Bronchial epithelial cell (primary cell): ENCODE measurements at regions not wholly inside any gene's neighbourhood (a gene's known extent, or its start where the extent isn't known, plus 50 kb on each side); places are given as distances from the start of the nearest gene placed in this dataset.

Experiments used
- DNase-seq: peaks from one replicate; pipeline ENCODE4 v3.0.0-alpha.2; 2010; ENCODE audit warnings: low read depth
- FAIRE-seq: peaks from 2 replicates; lab custom pipeline; 2011; peaks lifted over from hg19 to GRCh38; lab: Jason Lieb, UNC
- H3K27me3 ChIP-seq: 2 replicates; pipeline ENCODE4 v1.5.1; 2011; ENCODE audit warnings: low read length; ENCODE audit not compliant: control insufficient read depth, insufficient read depth
- H3K36me3 ChIP-seq: 2 replicates; pipeline ENCODE4 v1.5.1; 2011; ENCODE audit warnings: low read length; ENCODE audit not compliant: control insufficient read depth, insufficient read depth
- H3K4me3 ChIP-seq: 2 replicates; pipeline ENCODE4 v1.5.1; 2011; ENCODE audit warnings: mild to moderate bottlenecking, low read depth, low read length, control low read depth
- CTCF ChIP-seq: IDR thresholded peaks from 2 replicates; pipeline ENCODE4 v1.5.1; 2011; ENCODE audit warnings: mild to moderate bottlenecking, moderate library complexity, low read length, control low read depth, inconsistent platforms; ENCODE audit not compliant: insufficient read depth, severe bottlenecking

DNA sequence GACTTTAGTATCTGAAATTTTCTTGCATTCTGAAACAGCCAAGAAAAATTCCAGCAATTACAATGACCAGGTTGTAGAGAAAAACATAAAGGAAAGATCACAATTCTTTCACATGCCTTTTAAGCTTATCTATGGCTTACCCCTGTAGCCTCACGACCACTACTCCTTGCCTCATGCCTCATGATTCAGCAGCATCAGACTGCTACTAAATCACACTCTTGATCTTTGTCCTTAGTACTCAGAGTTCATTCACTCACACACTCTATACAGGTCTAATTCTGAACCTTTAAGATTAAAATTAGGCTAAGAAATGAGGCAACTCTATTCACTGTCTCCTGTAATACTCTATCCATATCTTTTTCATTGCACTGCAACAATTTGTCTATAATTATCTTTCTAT, 415.1 kb downstream of the MLLT3 start:
- no peaks in the 10 kb centered on the region for H3K36me3 ChIP-seq
- no peak for TF ChIP-seq CTCF
- H3K27me3 ChIP-seq, result no peaks in the 10 kb centered on the region
- FAIRE-seq, result no peak
- H3K4me3 ChIP-seq, result no peak overlapping the region
- DNase-seq, result peak; percentile 48

- peak; percentile 77 for DNase-seq
- H3K4me3 ChIP-seq, result no peak overlapping the region
- FAIRE-seq, result no peak
- H3K27me3 ChIP-seq, result no peaks in the 10 kb centered on the region
- no peaks in the 10 kb centered on the region for H3K36me3 ChIP-seq
- no peak for TF ChIP-seq CTCF
Observed at GRCh38 chr9:20205821-20206220, 416.5 kb downstream of the MLLT3 start.

GRCh38 chr9:20200991-20201431, 412.2 kb upstream of the SLC24A2 start:
- no peak for FAIRE-seq
- Histone ChIP-seq H3K36me3 (no peaks in the 10 kb centered on the region), H3K4me3 (no peak overlapping the region), H3K27me3 (no peaks in the 10 kb centered on the region)
- DNase-seq, result no peak
- TF ChIP-seq CTCF, result no peak

DNA sequence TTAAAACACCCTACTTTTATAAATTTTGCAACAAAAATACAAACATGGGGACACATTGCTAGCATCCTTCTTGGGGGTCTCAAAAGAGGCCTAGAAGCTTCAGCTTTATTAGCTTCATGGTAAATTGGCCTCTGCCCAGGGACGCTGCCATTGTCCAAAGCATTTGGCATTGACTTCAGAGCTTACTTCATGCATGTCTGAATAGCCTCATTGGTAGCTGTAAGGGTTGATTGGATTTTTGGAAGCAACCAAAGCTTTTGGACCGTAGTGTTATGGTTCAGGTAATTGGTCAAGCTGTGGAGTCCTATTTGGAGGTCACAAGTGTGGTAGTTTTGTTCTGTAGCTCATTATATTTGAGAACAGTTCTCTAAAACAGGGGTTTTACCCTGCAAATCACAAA, 411.7 kb upstream of the SLC24A2 start:
- H3K36me3 ChIP-seq, result no peaks in the 10 kb centered on the region
- no peak overlapping the region for H3K4me3 ChIP-seq
- no peak for TF ChIP-seq CTCF
- FAIRE-seq (no peak), DNase-seq (no peak)
- H3K27me3 ChIP-seq, result no peaks in the 10 kb centered on the region

GRCh38 chr9:20199111-20199510, 410.3 kb upstream of the SLC24A2 start:
- Histone ChIP-seq H3K27me3 (no peaks in the 10 kb centered on the region), H3K4me3 (no peak overlapping the region), H3K36me3 (no peaks in the 10 kb centered on the region)
- TF ChIP-seq CTCF, result no peak
- FAIRE-seq (no peak), DNase-seq (no peak)

DNA sequence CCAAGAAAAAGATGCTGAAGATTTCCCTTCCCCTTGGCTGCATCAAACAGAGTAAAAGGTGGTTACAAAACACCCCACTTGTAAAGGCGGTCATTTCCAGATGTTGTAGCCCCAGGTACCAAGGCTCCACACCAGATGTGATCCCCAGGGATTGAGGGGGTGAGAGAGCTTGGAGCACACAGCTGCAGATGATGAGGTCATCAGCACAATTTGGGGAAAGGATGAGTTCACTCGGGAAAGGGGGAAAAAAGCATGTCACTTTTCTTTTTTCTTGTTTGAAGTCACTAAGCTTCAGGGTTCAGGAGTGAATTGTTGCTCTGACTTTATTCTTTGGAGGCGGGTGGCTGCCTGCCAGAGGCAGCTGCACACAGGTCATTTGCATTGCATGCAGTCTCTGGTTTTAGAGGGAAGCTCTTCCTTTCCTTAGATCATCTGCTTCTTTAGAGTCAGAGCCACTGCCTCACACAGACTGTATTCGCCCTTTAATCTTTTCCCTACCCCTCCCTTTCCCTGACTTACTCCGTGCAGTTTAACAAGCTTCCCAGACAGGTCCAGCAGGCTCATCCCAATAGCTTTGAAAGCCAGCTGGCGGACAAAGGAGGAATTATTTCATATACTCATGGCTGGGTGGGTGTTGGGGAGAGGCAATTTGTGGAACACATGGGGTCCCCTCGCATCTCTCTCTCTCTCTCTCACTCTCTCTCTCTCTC, 409.3 kb upstream of the SLC24A2 start:
- DNase-seq (peak; percentile 52), FAIRE-seq (no peak)
- TF ChIP-seq CTCF, result peak; percentile 2
- no peak overlapping the region for H3K4me3 ChIP-seq
- no peaks in the 10 kb centered on the region for H3K27me3 ChIP-seq
- H3K36me3 ChIP-seq, result no peaks in the 10 kb centered on the region
